ENCODE measurements at regions not wholly inside any gene's neighbourhood (a gene's known extent, or its start where the extent isn't known, plus 50 kb on each side); places are given as distances from the start of the nearest gene placed in this dataset.
A peak's percentile ranks its signal among the peaks of the same experiment; 100 is the strongest.

DNA sequence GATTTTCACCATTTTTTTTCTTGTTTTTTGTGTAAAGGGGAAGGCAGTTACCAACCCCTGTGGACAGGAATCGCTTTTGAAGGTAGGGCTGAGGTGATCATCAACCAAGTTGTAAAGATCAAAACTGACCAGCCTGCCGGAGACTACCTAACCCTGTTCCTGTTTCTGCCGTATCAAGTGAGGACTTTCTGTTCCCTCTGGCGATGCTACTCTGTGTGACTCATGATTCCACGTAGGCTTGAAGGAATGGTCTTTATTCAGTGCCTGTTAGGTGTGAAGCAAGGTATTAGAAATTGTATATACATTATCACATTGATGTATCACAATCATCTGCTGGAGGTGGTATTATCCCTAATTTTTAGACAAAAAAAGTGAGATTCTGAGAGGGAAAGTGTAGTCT, 161.3 kb downstream of the SOX4 start:
- Histone ChIP-seq H3K18ac (ENCODE audit: insufficient read length, low read depth, low read length) (no peak overlapping the region), H3K27ac (ENCODE audit: insufficient read length, low read depth, low read length) (no peak overlapping the region), H3K23ac (ENCODE audit: insufficient read length, low read depth, low read length) (no peak overlapping the region), H3K27me3 (ENCODE audit: insufficient read depth, low read length) (no peaks in the 10 kb centered on the region), H3K79me1 (ENCODE audit: insufficient read depth, low read depth, low read length, poor library complexity, severe bottlenecking) (peaks cover 3% of the 10 kb centered on the region), H3K23me2 (ENCODE audit: insufficient read length, low read depth, low read length, poor library complexity, severe bottlenecking) (no peaks in the 10 kb centered on the region), H3K79me2 (ENCODE audit: insufficient read depth, low read length) (peaks cover 48% of the 10 kb centered on the region; the same call in 1 of the 2 replicates), H3K4me2 (ENCODE audit: insufficient read depth, insufficient read length, low read length) (no peak overlapping the region), H4K5ac (ENCODE audit: insufficient read length, low read depth, low read length) (no peak overlapping the region), H3K4ac (ENCODE audit: low read depth, low read length) (no peak overlapping the region), H3K14ac (ENCODE audit: insufficient read depth, low read length) (no peak overlapping the region), H3T11ph (ENCODE audit: low read length) (no peak overlapping the region), H4K20me1 (ENCODE audit: control insufficient read depth, insufficient read depth, insufficient read length) (no peaks in the 10 kb centered on the region), H2BK120ac (ENCODE audit: low read depth, low read length, poor library complexity, severe bottlenecking) (no peak overlapping the region), H4K91ac (ENCODE audit: insufficient read length, low read depth, low read length) (no peak overlapping the region), H2BK20ac (ENCODE audit: low read depth, low read length, poor library complexity, severe bottlenecking) (no peak overlapping the region), H2BK15ac (ENCODE audit: low read depth, low read length) (no peak overlapping the region), H3K56ac (ENCODE audit: insufficient read length, low read depth, low read length) (no peak overlapping the region), H3K4me1 (ENCODE audit: insufficient read depth, low read length) (peaks cover 17% of the 10 kb centered on the region), H2AFZ (ENCODE audit: low read length) (no peak overlapping the region), H2BK5ac (ENCODE audit: insufficient read length, low read length) (no peak overlapping the region), H2AK5ac (ENCODE audit: insufficient read length, low read length) (no peak overlapping the region), H4K8ac (replicated peaks; ENCODE audit: insufficient read length, low read depth, low read length) (no peak overlapping the region), H2BK12ac (ENCODE audit: insufficient read length, low read depth, low read length) (no peak overlapping the region), H3K9ac (ENCODE audit: extremely low read depth, insufficient read length, low read length) (no peak overlapping the region), H3K9me3 (ENCODE audit: control insufficient read depth, low read depth, low read length) (no peaks in the 10 kb centered on the region)
- no peak for DNase-seq
- Mint-ChIP-seq H3K9me3 (no peaks in the 10 kb centered on the region; a peak in 2 of 5 replicates), H3K4me1 (peaks cover 40 to 43% of the 10 kb centered on the region in 2 experiments), H3K27me3 (ENCODE audit: low read depth) (no peaks in the 10 kb centered on the region), H3K36me3 (ENCODE audit: insufficient read depth in 1 of 3, low read depth in 3 of 3) (peaks cover 20 to 25% (median 25%) of the 10 kb centered on the region in 3 experiments), H3K4me3 (no peak overlapping the region), H3K27ac (peak overlapping the region in 1 of 3 experiments; percentile 64; a peak in 1 of 7 replicates)
- no peak for TF ChIP-seq CTCF (conservative IDR thresholded peaks at IDR 0.05)
- no CpG with 5 or more reads among the region's 5 CpGs for WGBS (ENCODE audit: extremely low coverage, insufficient read length, low lambda C conversion rate)
